Stimulated activated CD4-positive, alpha-beta T cell treated with anti-CD3 and anti-CD28 coated beads, Interleukin-4, amount 100 ng/mL, for 4 hours (primary cell): ENCODE measurements at regions not wholly inside any gene's neighbourhood (a gene's known extent, or its start where the extent isn't known, plus 50 kb on each side); places are given as distances from the start of the nearest gene placed in this dataset.

ENCODE experiments used
- DNase-seq, 2 experiments: peaks; one replicate each; pipeline ENCODE4 v3.0.0-alpha.2; 2020

GRCh38 chr9:108015690-108016089, 526.1 kb upstream of the KLF4 start:
- DNase-seq, result no peak

- no peak for DNase-seq
These were observed 524.8 kb upstream of the KLF4 start for GRCh38 chr9:108014353-108014752.

GRCh38 chr9:108012886-108013665, 523.5 kb upstream of the KLF4 start:
- DNase-seq, result no peak

GRCh38 chr9:108012405-108012804, 522.8 kb upstream of the KLF4 start:
- DNase-seq, result no peak

GRCh38 chr9:108003526-108003925, 514.0 kb upstream of the KLF4 start:
- DNase-seq, result no peak

GRCh38 chr9:108002371-108002956, 512.9 kb upstream of the KLF4 start:
- DNase-seq, result no peak

- DNase-seq, result no peak
These were observed 511.7 kb upstream of the KLF4 start for GRCh38 chr9:108001237-108001636.

- no peak for DNase-seq
These were observed 510.3 kb upstream of the KLF4 start for GRCh38 chr9:107999890-108000289.

GRCh38 chr9:107999011-107999410, 509.4 kb upstream of the KLF4 start:
- DNase-seq, result no peak

GRCh38 chr9:107994648-107995047, 505.1 kb upstream of the KLF4 start:
- no peak for DNase-seq

- no peak for DNase-seq
These were observed 502.7 kb upstream of the KLF4 start for GRCh38 chr9:107992271-107992670.

- DNase-seq, result no peak
These were observed 502.0 kb upstream of the KLF4 start for GRCh38 chr9:107991581-107991980.

- DNase-seq, result no peak
These were observed 500.0 kb upstream of the KLF4 start for GRCh38 chr9:107989544-107989943.

- no peak for DNase-seq
These were observed 499.5 kb upstream of the KLF4 start for GRCh38 chr9:107989099-107989498.

GRCh38 chr9:107984956-107985355, 495.4 kb upstream of the KLF4 start:
- DNase-seq, result no peak

- DNase-seq, result no peak
These were observed 494.2 kb upstream of the KLF4 start for GRCh38 chr9:107983762-107984161.

- DNase-seq, result no peak
These were observed 493.6 kb upstream of the KLF4 start for GRCh38 chr9:107983181-107983603.

- no peak for DNase-seq
These were observed 493.2 kb upstream of the KLF4 start for GRCh38 chr9:107982745-107983144.

- no peak for DNase-seq
These were observed 492.4 kb upstream of the KLF4 start for GRCh38 chr9:107982001-107982400.

- DNase-seq, result no peak
These were observed 491.4 kb upstream of the KLF4 start for GRCh38 chr9:107980984-107981383.

GRCh38 chr9:107976767-107977166, 487.2 kb upstream of the KLF4 start:
- DNase-seq, result no peak

- DNase-seq, result no peak
These were observed 485.9 kb upstream of the KLF4 start for GRCh38 chr9:107975426-107976010.

- no peak for DNase-seq
These were observed 483.9 kb upstream of the KLF4 start for GRCh38 chr9:107973451-107973850.

- no peak for DNase-seq
These were observed 482.8 kb upstream of the KLF4 start for GRCh38 chr9:107972346-107972745.
